Lower leg skin (tissue), 3 donors: ENCODE measurements at regions not wholly inside any gene's neighbourhood (a gene's known extent, or its start where the extent isn't known, plus 50 kb on each side); places are given as distances from the start of the nearest gene placed in this dataset.

Experiments
- POLR2A ChIP-seq, 2 donors: fragments of 450-650 bp; IDR thresholded peaks; one replicate each; pipeline ENCODE4 v1.6.1; 2016 to 2017; ENCODE audit warnings: antibody characterized with exemption in 2 of 2, mild to moderate bottlenecking in 1 of 2, moderate library complexity in 1 of 2
- TF ChIP-seq, protein P1 (sequence below), 3 donors: fragments of 450-650 bp; IDR thresholded peaks; one replicate each; pipeline ENCODE4 v1.5.1; 2016; ENCODE audit warnings: antibody characterized with exemption in 3 of 3, mild to moderate bottlenecking in 3 of 3, moderate library complexity in 2 of 3

DNA sequence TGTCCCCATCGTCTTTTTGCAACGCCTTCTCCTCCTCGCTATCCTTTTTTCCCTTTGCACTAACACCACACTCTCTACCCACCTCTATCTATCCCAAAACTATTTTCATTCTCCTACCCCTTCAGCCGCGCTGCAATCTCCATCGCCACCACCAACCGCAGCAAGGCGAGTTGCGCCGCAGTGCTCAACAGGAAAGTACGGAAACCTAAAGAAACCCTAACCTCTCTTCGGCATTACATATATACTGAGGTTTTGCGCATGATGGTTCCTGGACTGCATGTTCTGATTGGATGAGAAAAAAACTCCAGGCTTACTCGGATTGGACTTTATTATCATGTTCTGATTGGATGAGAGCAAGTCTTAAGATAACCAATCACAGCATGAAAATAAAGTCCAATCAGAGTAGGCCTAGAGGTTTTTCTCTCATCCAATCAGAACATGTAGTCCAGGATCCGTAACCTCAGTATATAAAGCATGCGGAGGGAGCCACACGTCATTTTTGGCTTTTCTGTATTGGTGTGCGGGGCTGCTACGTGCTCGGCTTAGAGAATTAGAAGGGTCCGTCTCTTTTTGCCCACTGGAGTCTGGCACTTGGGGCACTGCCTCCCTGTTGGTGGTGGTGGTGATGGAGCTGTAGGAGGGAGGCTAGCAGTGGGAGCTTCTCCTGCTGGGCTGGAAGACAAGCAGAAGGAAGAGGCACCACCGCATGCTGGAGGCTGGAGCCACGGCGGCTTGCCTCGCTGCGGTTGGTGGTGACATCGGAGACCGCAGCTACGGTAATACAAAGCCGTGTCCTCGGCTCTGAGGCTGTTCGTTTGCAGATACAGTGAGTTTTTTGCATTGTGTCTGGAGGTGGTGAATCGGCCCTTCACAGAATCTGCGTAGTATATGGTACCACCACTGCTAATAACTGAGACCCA lies 76.1 kb downstream of the TEKT4 start:
- TF ChIP-seq, protein P1, sequence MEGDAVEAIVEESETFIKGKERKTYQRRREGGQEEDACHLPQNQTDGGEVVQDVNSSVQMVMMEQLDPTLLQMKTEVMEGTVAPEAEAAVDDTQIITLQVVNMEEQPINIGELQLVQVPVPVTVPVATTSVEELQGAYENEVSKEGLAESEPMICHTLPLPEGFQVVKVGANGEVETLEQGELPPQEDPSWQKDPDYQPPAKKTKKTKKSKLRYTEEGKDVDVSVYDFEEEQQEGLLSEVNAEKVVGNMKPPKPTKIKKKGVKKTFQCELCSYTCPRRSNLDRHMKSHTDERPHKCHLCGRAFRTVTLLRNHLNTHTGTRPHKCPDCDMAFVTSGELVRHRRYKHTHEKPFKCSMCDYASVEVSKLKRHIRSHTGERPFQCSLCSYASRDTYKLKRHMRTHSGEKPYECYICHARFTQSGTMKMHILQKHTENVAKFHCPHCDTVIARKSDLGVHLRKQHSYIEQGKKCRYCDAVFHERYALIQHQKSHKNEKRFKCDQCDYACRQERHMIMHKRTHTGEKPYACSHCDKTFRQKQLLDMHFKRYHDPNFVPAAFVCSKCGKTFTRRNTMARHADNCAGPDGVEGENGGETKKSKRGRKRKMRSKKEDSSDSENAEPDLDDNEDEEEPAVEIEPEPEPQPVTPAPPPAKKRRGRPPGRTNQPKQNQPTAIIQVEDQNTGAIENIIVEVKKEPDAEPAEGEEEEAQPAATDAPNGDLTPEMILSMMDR (IDR thresholded peaks at IDR 0.05) = no peak
- no peak for TF ChIP-seq POLR2A (IDR thresholded peaks at IDR 0.05)
